KMS-11 (cell line): ENCODE measurements at regions not wholly inside any gene's neighbourhood (a gene's known extent, or its start where the extent isn't known, plus 50 kb on each side); places are given as distances from the start of the nearest gene placed in this dataset.
A peak's percentile ranks its signal among the peaks of the same experiment; 100 is the strongest.

Experiments
- H2AFZ ChIP-seq: fragments of 200-600 bp; sonication (generic); 2 replicates; pipeline ENCODE4 v1.6.1; 2016; ENCODE audit warnings: antibody characterized with exemption, mixed run types, low read depth
- H3K27ac ChIP-seq: fragments of 200-600 bp; sonication (generic); 2 replicates; pipeline ENCODE4 v1.6.1; 2016; ENCODE audit warnings: mild to moderate bottlenecking, mixed run types
- H3K27me3 ChIP-seq: fragments of 200-600 bp; sonication (generic); 2 replicates; pipeline ENCODE4 v1.6.1; 2017; ENCODE audit warnings: mild to moderate bottlenecking, low read depth, mixed run types, moderate library complexity; ENCODE audit not compliant: insufficient read depth
- H3K36me3 ChIP-seq: fragments of 200-600 bp; sonication (generic); 2 replicates; pipeline ENCODE4 v1.6.1; 2017; ENCODE audit warnings: mild to moderate bottlenecking, mixed run types; ENCODE audit not compliant: insufficient read depth
- H3K4me1 ChIP-seq: fragments of 200-600 bp; sonication (generic); 2 replicates; pipeline ENCODE4 v1.6.1; 2016; ENCODE audit warnings: mild to moderate bottlenecking, low read depth, mixed run types; ENCODE audit not compliant: poor library complexity, severe bottlenecking
- H3K4me2 ChIP-seq: fragments of 200-600 bp; sonication (generic); 2 replicates; pipeline ENCODE4 v1.7.0; 2016; ENCODE audit warnings: mild to moderate bottlenecking, mixed run types
- H3K4me3 ChIP-seq: fragments of 200-600 bp; sonication (generic); IDR thresholded peaks from 2 replicates; pipeline ENCODE4 v1.6.1; 2017; ENCODE audit warnings: low read depth, low read length, mixed read lengths; ENCODE audit not compliant: insufficient read depth
- H3K79me2 ChIP-seq: fragments of 200-600 bp; sonication (generic); 2 replicates; pipeline ENCODE4 v1.6.1; 2016; ENCODE audit warnings: low read depth, mixed run types; ENCODE audit not compliant: insufficient read depth
- H3K9ac ChIP-seq: fragments of 200-600 bp; sonication (generic); 2 replicates; pipeline ENCODE4 v1.6.1; 2016; ENCODE audit warnings: mild to moderate bottlenecking, mixed run types
- H4K20me1 ChIP-seq: fragments of 200-600 bp; sonication (generic); 2 replicates; pipeline ENCODE4 v1.6.1; 2016; ENCODE audit warnings: mild to moderate bottlenecking, mixed run types; ENCODE audit not compliant: insufficient read depth
- TF ChIP-seq, protein P1 (sequence below): fragments of 200-600 bp; sonication (generic); conservative IDR thresholded peaks from 2 replicates; pipeline ENCODE4 v1.6.1; 2017; ENCODE audit warnings: low read depth, mild to moderate bottlenecking, antibody characterized with exemption, low read length, moderate library complexity, mixed read lengths

DNA sequence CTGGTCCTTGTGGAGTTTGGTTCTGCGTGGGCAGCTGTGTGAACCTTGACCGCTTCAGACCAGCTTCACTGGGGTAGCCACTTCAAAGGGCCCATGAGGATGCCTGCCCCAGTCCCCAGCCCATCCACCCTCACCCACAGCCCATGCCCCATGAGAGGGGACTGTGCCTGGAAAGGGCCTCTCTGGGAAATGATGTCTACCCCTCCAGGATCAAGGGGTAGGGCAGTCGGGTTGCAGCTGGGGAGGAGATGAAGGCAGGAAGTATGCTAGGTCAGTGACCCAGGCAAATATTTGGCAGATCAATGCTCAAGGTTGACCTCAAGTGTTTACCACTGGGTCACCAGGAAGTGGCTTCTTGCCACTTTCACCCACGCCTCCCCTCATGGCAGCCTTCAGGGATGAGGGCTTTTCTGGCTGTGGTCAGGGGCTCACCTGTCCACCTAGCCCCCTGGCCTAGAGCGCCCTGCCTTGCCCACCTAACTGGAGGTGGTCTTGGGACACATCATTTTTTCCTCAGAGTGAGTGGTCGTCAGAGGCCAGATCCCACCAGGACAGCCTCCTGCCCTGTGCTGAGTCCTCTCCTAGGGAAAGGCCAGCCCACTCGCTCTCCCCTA is 109.5 kb downstream of the SNX5 start:
- H3K27me3 ChIP-seq = no peaks in the 10 kb centered on the region
- no peak overlapping the region for H3K4me3 ChIP-seq
- peaks cover 45% of the 10 kb centered on the region for H3K4me1 ChIP-seq
- H2AFZ ChIP-seq = no peak overlapping the region
- no peak overlapping the region for H3K27ac ChIP-seq
- no peaks in the 10 kb centered on the region for H3K36me3 ChIP-seq
- no peaks in the 10 kb centered on the region for H3K79me2 ChIP-seq
- H4K20me1 ChIP-seq = no peaks in the 10 kb centered on the region
- TF ChIP-seq, protein P1, sequence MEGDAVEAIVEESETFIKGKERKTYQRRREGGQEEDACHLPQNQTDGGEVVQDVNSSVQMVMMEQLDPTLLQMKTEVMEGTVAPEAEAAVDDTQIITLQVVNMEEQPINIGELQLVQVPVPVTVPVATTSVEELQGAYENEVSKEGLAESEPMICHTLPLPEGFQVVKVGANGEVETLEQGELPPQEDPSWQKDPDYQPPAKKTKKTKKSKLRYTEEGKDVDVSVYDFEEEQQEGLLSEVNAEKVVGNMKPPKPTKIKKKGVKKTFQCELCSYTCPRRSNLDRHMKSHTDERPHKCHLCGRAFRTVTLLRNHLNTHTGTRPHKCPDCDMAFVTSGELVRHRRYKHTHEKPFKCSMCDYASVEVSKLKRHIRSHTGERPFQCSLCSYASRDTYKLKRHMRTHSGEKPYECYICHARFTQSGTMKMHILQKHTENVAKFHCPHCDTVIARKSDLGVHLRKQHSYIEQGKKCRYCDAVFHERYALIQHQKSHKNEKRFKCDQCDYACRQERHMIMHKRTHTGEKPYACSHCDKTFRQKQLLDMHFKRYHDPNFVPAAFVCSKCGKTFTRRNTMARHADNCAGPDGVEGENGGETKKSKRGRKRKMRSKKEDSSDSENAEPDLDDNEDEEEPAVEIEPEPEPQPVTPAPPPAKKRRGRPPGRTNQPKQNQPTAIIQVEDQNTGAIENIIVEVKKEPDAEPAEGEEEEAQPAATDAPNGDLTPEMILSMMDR = no peak
- H3K9ac ChIP-seq = no peak overlapping the region
- H3K4me2 ChIP-seq = no peak overlapping the region

GRCh38 chr20:17858450-17859001 is 110.1 kb downstream of the SNX5 start:
- Histone ChIP-seq H3K4me2 (no peak overlapping the region), H3K27me3 (no peaks in the 10 kb centered on the region), H2AFZ (no peak overlapping the region), H3K4me1 (peaks cover 45% of the 10 kb centered on the region), H4K20me1 (no peaks in the 10 kb centered on the region), H3K4me3 (no peak overlapping the region), H3K9ac (no peak overlapping the region), H3K27ac (no peak overlapping the region), H3K79me2 (no peaks in the 10 kb centered on the region), H3K36me3 (no peaks in the 10 kb centered on the region)
- TF ChIP-seq, protein P1 = no peak

- H3K4me2 ChIP-seq = peak overlapping the region; percentile 57; the same call in 1 of the 2 replicates
- no peaks in the 10 kb centered on the region for H3K36me3 ChIP-seq
- no peaks in the 10 kb centered on the region for H4K20me1 ChIP-seq
- H3K27me3 ChIP-seq = no peaks in the 10 kb centered on the region
- H3K9ac ChIP-seq = no peak overlapping the region
- TF ChIP-seq, protein P1 = no peak
- H3K4me1 ChIP-seq = peaks cover 45% of the 10 kb centered on the region
- no peaks in the 10 kb centered on the region for H3K79me2 ChIP-seq
- no peak overlapping the region for H3K4me3 ChIP-seq
- no peak overlapping the region for H2AFZ ChIP-seq
- H3K27ac ChIP-seq = no peak overlapping the region
These were observed 110.8 kb downstream of the SNX5 start for GRCh38 chr20:17857639-17858449.

DNA sequence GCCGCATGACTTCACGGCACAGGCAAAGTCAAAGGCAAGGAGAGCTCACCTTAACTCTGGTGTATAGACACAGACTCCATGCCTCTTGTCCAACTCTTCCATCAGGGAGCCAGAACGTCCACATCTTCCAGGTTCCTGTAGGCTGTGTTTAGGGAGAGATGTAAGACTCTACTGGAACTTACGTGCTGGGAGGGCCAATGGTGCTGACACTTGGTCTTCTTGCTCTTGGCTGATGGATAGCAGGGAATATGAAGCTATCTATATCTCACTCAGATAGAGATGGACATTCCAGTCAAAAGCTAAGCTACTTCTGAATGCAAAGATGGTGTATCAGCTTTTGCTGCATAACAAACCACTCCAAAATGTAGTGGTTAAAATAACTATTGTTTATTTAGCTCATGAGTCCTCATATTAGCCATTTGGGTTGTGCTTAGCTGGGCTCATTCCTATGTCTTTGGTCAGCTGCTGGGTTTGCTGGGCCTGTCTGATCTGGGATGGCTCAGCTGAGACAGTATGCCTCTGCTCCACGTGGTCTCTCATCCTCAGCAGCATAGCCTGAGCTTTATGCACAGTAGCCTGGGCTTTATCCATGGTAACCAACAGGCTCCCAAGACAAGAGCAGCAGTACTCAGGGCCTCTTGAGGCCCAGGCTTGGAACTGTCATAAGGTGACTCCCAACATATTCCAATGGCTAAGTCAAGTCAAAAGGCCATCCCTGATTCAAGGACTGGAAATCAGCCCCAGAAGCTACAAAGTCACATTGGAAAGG is 111.6 kb downstream of the SNX5 start:
- H3K4me1 ChIP-seq = peaks cover 45% of the 10 kb centered on the region
- H3K79me2 ChIP-seq = no peaks in the 10 kb centered on the region
- no peak overlapping the region for H3K4me3 ChIP-seq
- TF ChIP-seq, protein P1 = no peak
- peak overlapping the region; percentile 50; the same call in 1 of the 2 replicates for H3K27ac ChIP-seq
- no peak overlapping the region for H2AFZ ChIP-seq
- H3K9ac ChIP-seq = no peak overlapping the region; the same call in 1 of the 2 replicates
- H3K4me2 ChIP-seq = peak overlapping the region; percentile 57
- H3K27me3 ChIP-seq = no peaks in the 10 kb centered on the region
- H4K20me1 ChIP-seq = no peaks in the 10 kb centered on the region
- no peaks in the 10 kb centered on the region for H3K36me3 ChIP-seq
